Activated T-helper 17 cell treated with anti-CD3 and anti-CD28 coated beads, Interleukin-2, amount 50 U/mL, for 72 hours (primary cell): ENCODE measurements at regions not wholly inside any gene's neighbourhood (a gene's known extent, or its start where the extent isn't known, plus 50 kb on each side); places are given as distances from the start of the nearest gene placed in this dataset.

ENCODE experiments used
- ATAC-seq: fragments of 150-1000 bp; cut with Tn5 transposase; replicated peaks from 2 replicates; pipeline ENCODE4 v1.10.0; 2021; ENCODE audit warnings: mild to moderate bottlenecking, moderate library complexity
- H3K27ac Mint-ChIP-seq: one replicate; pipeline ENCODE4 v1.8.0; 2022; ENCODE audit warnings: mixed read lengths
- H3K27me3 Mint-ChIP-seq: one replicate; pipeline ENCODE4 v1.8.0; 2022; ENCODE audit warnings: mixed read lengths
- H3K36me3 Mint-ChIP-seq: one replicate; pipeline ENCODE4 v1.8.0; 2022; ENCODE audit warnings: low read depth, mild to moderate bottlenecking, mixed read lengths
- H3K4me1 Mint-ChIP-seq: one replicate; pipeline ENCODE4 v1.8.0; 2022; ENCODE audit warnings: mixed read lengths
- H3K4me3 Mint-ChIP-seq: one replicate; pipeline ENCODE4 v1.8.0; 2022; ENCODE audit warnings: mild to moderate bottlenecking, mixed read lengths
- H3K9me3 Mint-ChIP-seq: one replicate; pipeline ENCODE4 v1.8.0; 2022; ENCODE audit warnings: mixed read lengths

GRCh38 chr13:64793131-64793530, 2437.0 kb downstream of the PCDH9 start:
- no peak overlapping the region for H3K27ac Mint-ChIP-seq
- ATAC-seq = no peak
- H3K9me3 Mint-ChIP-seq = peaks cover 13% of the 10 kb centered on the region
- no peaks in the 10 kb centered on the region for H3K27me3 Mint-ChIP-seq
- H3K4me3 Mint-ChIP-seq = no peak overlapping the region
- H3K36me3 Mint-ChIP-seq = no peaks in the 10 kb centered on the region
- no peaks in the 10 kb centered on the region for H3K4me1 Mint-ChIP-seq

GRCh38 chr13:64791373-64791772, 2438.8 kb downstream of the PCDH9 start:
- H3K36me3 Mint-ChIP-seq = no peaks in the 10 kb centered on the region
- peaks cover 15% of the 10 kb centered on the region for H3K9me3 Mint-ChIP-seq
- no peaks in the 10 kb centered on the region for H3K27me3 Mint-ChIP-seq
- H3K27ac Mint-ChIP-seq = no peak overlapping the region
- no peaks in the 10 kb centered on the region for H3K4me1 Mint-ChIP-seq
- no peak for ATAC-seq
- no peak overlapping the region for H3K4me3 Mint-ChIP-seq

- Mint-ChIP-seq H3K27me3 (no peaks in the 10 kb centered on the region), H3K36me3 (no peaks in the 10 kb centered on the region), H3K9me3 (peaks cover 4% of the 10 kb centered on the region), H3K27ac (no peak overlapping the region), H3K4me3 (no peak overlapping the region), H3K4me1 (no peaks in the 10 kb centered on the region)
- no peak for ATAC-seq
Measured at GRCh38 chr13:64782466-64782865, 2447.7 kb downstream of the PCDH9 start.

- H3K9me3 Mint-ChIP-seq = peaks cover 10% of the 10 kb centered on the region
- H3K4me1 Mint-ChIP-seq = no peaks in the 10 kb centered on the region
- H3K36me3 Mint-ChIP-seq = no peaks in the 10 kb centered on the region
- no peak overlapping the region for H3K4me3 Mint-ChIP-seq
- H3K27ac Mint-ChIP-seq = no peak overlapping the region
- no peak for ATAC-seq
- no peaks in the 10 kb centered on the region for H3K27me3 Mint-ChIP-seq
Measured at GRCh38 chr13:64778002-64778401, 2452.1 kb downstream of the PCDH9 start.

- Mint-ChIP-seq H3K27me3 (no peaks in the 10 kb centered on the region), H3K4me3 (no peak overlapping the region), H3K9me3 (peaks cover 14% of the 10 kb centered on the region), H3K36me3 (no peaks in the 10 kb centered on the region), H3K27ac (no peak overlapping the region), H3K4me1 (no peaks in the 10 kb centered on the region)
- no peak for ATAC-seq
Measured at GRCh38 chr13:64774915-64775314, 2455.2 kb downstream of the PCDH9 start.

- H3K27ac Mint-ChIP-seq = no peak overlapping the region
- H3K4me3 Mint-ChIP-seq = no peak overlapping the region
- H3K36me3 Mint-ChIP-seq = no peaks in the 10 kb centered on the region
- peaks cover 11% of the 10 kb centered on the region for H3K9me3 Mint-ChIP-seq
- no peaks in the 10 kb centered on the region for H3K4me1 Mint-ChIP-seq
- no peak for ATAC-seq
- H3K27me3 Mint-ChIP-seq = no peaks in the 10 kb centered on the region
Measured at GRCh38 chr13:64770743-64771142, 2459.4 kb downstream of the PCDH9 start.

- Mint-ChIP-seq H3K36me3 (no peaks in the 10 kb centered on the region), H3K9me3 (peaks cover 19% of the 10 kb centered on the region), H3K4me1 (no peaks in the 10 kb centered on the region), H3K27ac (no peak overlapping the region), H3K27me3 (no peaks in the 10 kb centered on the region), H3K4me3 (no peak overlapping the region)
- ATAC-seq = no peak
Measured at GRCh38 chr13:64767054-64767453, 2463.1 kb downstream of the PCDH9 start.

- no peaks in the 10 kb centered on the region for H3K27me3 Mint-ChIP-seq
- no peaks in the 10 kb centered on the region for H3K4me1 Mint-ChIP-seq
- peaks cover 14% of the 10 kb centered on the region for H3K9me3 Mint-ChIP-seq
- H3K36me3 Mint-ChIP-seq = no peaks in the 10 kb centered on the region
- ATAC-seq = no peak
- H3K27ac Mint-ChIP-seq = no peak overlapping the region
- no peak overlapping the region for H3K4me3 Mint-ChIP-seq
Measured at GRCh38 chr13:64765636-64766035, 2464.5 kb downstream of the PCDH9 start.

GRCh38 chr13:64758521-64759244, 2471.5 kb downstream of the PCDH9 start:
- Mint-ChIP-seq H3K27ac (no peak overlapping the region), H3K4me1 (no peaks in the 10 kb centered on the region)

GRCh38 chr13:64756621-64757020, 2473.5 kb downstream of the PCDH9 start:
- H3K27ac Mint-ChIP-seq = no peak overlapping the region
- H3K36me3 Mint-ChIP-seq = no peaks in the 10 kb centered on the region
- peaks cover 11% of the 10 kb centered on the region for H3K9me3 Mint-ChIP-seq
- H3K4me1 Mint-ChIP-seq = no peaks in the 10 kb centered on the region
- H3K27me3 Mint-ChIP-seq = no peaks in the 10 kb centered on the region
- no peak for ATAC-seq
- no peak overlapping the region for H3K4me3 Mint-ChIP-seq

More at GRCh38 chr13:64758521-64759244, 2471.5 kb downstream of the PCDH9 start:
- H3K27me3 Mint-ChIP-seq = no peaks in the 10 kb centered on the region
- peaks cover 16% of the 10 kb centered on the region for H3K9me3 Mint-ChIP-seq
- no peak for ATAC-seq
- H3K36me3 Mint-ChIP-seq = no peaks in the 10 kb centered on the region
- H3K4me3 Mint-ChIP-seq = no peak overlapping the region

- no peak for ATAC-seq
- no peaks in the 10 kb centered on the region for H3K27me3 Mint-ChIP-seq
Measured at GRCh38 chr13:64755961-64756360, 2474.2 kb downstream of the PCDH9 start.

GRCh38 chr13:64753233-64754000, 2476.7 kb downstream of the PCDH9 start:
- Mint-ChIP-seq H3K9me3 (peaks cover 4% of the 10 kb centered on the region), H3K27ac (no peak overlapping the region), H3K27me3 (no peaks in the 10 kb centered on the region), H3K36me3 (no peaks in the 10 kb centered on the region), H3K4me1 (no peaks in the 10 kb centered on the region), H3K4me3 (no peak overlapping the region)
- no peak for ATAC-seq

More at GRCh38 chr13:64755961-64756360, 2474.2 kb downstream of the PCDH9 start:
- Mint-ChIP-seq H3K9me3 (peaks cover 11% of the 10 kb centered on the region), H3K4me1 (no peaks in the 10 kb centered on the region), H3K27ac (no peak overlapping the region), H3K4me3 (no peak overlapping the region), H3K36me3 (no peaks in the 10 kb centered on the region)

GRCh38 chr13:64749301-64749700, 2480.8 kb downstream of the PCDH9 start:
- no peak overlapping the region for H3K27ac Mint-ChIP-seq
- H3K36me3 Mint-ChIP-seq = no peaks in the 10 kb centered on the region
- H3K9me3 Mint-ChIP-seq = peaks cover under 1% of the 10 kb centered on the region
- ATAC-seq = no peak
- H3K27me3 Mint-ChIP-seq = no peaks in the 10 kb centered on the region
- H3K4me3 Mint-ChIP-seq = no peak overlapping the region
- H3K4me1 Mint-ChIP-seq = no peaks in the 10 kb centered on the region

- H3K9me3 Mint-ChIP-seq = peaks cover 3% of the 10 kb centered on the region
- no peak overlapping the region for H3K4me3 Mint-ChIP-seq
- no peak for ATAC-seq
- H3K27ac Mint-ChIP-seq = no peak overlapping the region
- no peaks in the 10 kb centered on the region for H3K36me3 Mint-ChIP-seq
- H3K27me3 Mint-ChIP-seq = no peaks in the 10 kb centered on the region
- no peaks in the 10 kb centered on the region for H3K4me1 Mint-ChIP-seq
Measured at GRCh38 chr13:64746845-64747244, 2483.3 kb downstream of the PCDH9 start.

- no peak overlapping the region for H3K4me3 Mint-ChIP-seq
- H3K27ac Mint-ChIP-seq = no peak overlapping the region
- no peak for ATAC-seq
- no peaks in the 10 kb centered on the region for H3K4me1 Mint-ChIP-seq
- no peaks in the 10 kb centered on the region for H3K27me3 Mint-ChIP-seq
- H3K9me3 Mint-ChIP-seq = peaks cover 15% of the 10 kb centered on the region
- H3K36me3 Mint-ChIP-seq = no peaks in the 10 kb centered on the region
Measured at GRCh38 chr13:64740493-64740892, 2489.6 kb downstream of the PCDH9 start.
